HG03064 (cell line): ENCODE measurements at regions not wholly inside any gene's neighbourhood (a gene's known extent, or its start where the extent isn't known, plus 50 kb on each side); places are given as distances from the start of the nearest gene placed in this dataset.
"Not testable (repeated sequence)": the region's sequence is repeated elsewhere in the genome, so short reads cannot be mapped to it uniquely, and the experiment has no call there.

Source experiments
- ATAC-seq: cut with Tn5 transposase; IDR thresholded peaks from one replicate; pipeline ENCODE4 v1.9.1; 2021; ENCODE audit warnings: low read depth; ENCODE audit not compliant: unreplicated experiment

- ATAC-seq, result no peak
Observed at GRCh38 chr7:23931633-23932032, 221.6 kb downstream of the STK31 start.

GRCh38 chr7:23938215-23938614 is 228.2 kb downstream of the STK31 start:
- ATAC-seq, result no peak

- ATAC-seq, result no peak
Observed at GRCh38 chr7:23938937-23939552, 229.0 kb downstream of the STK31 start.

- not testable (repeated sequence) for ATAC-seq
Observed at GRCh38 chr7:23939747-23940146, 229.7 kb downstream of the STK31 start.

GRCh38 chr7:23941551-23941950 is 231.5 kb downstream of the STK31 start:
- no peak for ATAC-seq

GRCh38 chr7:23942032-23942431 is 232.0 kb downstream of the STK31 start:
- ATAC-seq, result no peak

GRCh38 chr7:23944131-23944530 is 234.1 kb downstream of the STK31 start:
- no peak for ATAC-seq

GRCh38 chr7:23945472-23945871 is 235.5 kb downstream of the STK31 start:
- ATAC-seq, result no peak

- ATAC-seq, result no peak
Observed at GRCh38 chr7:23955145-23955544, 245.1 kb downstream of the STK31 start.

GRCh38 chr7:23955600-23956149 is 245.7 kb downstream of the STK31 start:
- no peak for ATAC-seq

GRCh38 chr7:23956772-23957576 is 247.0 kb downstream of the STK31 start:
- no peak for ATAC-seq

GRCh38 chr7:23959821-23960220 is 249.8 kb downstream of the STK31 start:
- no peak for ATAC-seq

GRCh38 chr7:23960361-23960760 is 250.3 kb downstream of the STK31 start:
- no peak for ATAC-seq

GRCh38 chr7:23963461-23964165 is 253.6 kb downstream of the STK31 start:
- ATAC-seq, result no peak

- ATAC-seq, result no peak
Observed at GRCh38 chr7:23964715-23965114, 254.7 kb downstream of the STK31 start.

GRCh38 chr7:23965296-23965695 is 255.3 kb downstream of the STK31 start:
- no peak for ATAC-seq

- no peak for ATAC-seq
Observed at GRCh38 chr7:23966941-23967340, 256.9 kb downstream of the STK31 start.

- ATAC-seq, result no peak
Observed at GRCh38 chr7:23967949-23968599, 258.1 kb downstream of the STK31 start.

GRCh38 chr7:23968791-23969190 is 258.8 kb downstream of the STK31 start:
- ATAC-seq, result no peak

- ATAC-seq, result no peak
Observed at GRCh38 chr7:23969443-23969842, 259.4 kb downstream of the STK31 start.

GRCh38 chr7:23970193-23970592 is 260.2 kb downstream of the STK31 start:
- ATAC-seq, result no peak
